Fibroblast of skin of abdomen (primary cell): ENCODE measurements at regions not wholly inside any gene's neighbourhood (a gene's known extent, or its start where the extent isn't known, plus 50 kb on each side); places are given as distances from the start of the nearest gene placed in this dataset.

Experiments
- DNase-seq: peaks from one replicate; pipeline ENCODE4 v3.0.0-alpha.2; 2013

DNA sequence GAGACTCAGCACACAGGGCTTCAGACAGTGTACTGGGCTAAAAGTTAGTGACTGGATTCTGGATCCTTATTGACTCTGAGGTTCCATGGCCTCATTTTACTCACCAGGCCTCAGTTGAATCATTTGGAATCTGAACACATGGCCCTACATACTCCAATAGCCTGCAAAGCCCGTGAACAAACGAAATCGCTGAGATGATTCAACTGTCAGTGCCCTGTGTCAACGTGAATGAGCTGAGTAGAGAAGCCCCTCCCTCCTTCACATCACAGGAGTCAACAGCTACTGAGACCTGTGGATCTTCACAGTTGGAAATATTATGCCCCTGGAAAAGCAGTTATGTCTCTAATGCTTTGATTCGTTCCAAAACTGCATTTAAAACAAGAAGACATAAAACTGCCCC, 429.3 kb downstream of the GADD45G start:
- no peak for DNase-seq

- DNase-seq: no peak
Observed at GRCh38 chr9:90035471-90035870, 430.7 kb downstream of the GADD45G start.

DNA sequence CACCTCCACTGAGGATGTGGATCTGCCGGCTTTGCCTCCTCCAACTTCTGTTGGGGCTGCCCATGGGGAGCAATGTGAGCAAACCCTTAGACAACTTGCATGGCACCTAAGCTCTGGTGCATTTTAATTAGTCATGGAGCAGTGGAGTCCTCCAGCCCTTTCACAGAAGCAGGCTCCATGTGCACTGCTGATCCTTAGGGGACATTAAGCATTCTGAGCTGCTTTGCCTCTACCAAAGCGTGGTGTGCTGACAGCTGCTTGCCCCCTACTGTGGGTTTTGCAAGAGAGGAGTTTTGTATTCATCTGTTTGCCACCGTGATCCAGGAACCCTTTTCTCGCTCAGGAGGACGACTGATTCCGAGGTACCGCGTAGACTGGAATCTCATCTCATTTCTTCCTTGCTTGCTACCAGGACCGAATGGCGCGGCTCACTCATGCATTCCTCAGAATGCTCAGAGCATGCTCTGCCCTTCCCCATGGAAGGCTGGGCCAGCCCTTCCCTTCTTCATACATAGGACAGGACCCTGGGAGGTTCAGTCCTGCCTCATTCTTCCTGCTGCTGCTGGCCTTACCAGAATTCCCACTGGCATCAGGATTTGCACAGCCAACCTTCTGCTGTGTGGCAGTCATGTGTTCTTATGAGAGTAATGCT, 432.5 kb downstream of the GADD45G start:
- DNase-seq: no peak

DNA sequence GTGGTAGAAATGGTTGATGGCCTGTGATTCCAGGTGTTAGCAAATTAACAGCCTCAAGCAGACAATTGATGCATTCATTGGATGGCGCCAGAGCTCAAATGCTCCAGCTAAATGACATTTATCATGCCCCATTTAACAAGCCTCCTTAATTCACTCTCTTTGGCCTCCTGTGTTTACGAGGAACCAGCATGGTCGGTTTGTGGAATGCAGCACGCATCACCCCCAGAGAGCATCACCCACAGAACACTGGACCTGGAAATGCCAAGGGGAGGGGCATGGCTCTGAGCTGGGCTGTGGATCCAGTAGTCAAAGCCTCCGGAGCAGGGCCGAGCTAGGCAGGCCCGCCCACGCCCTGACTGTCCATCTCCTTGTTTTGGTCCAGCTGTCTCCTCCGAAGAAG, 434.0 kb downstream of the GADD45G start:
- DNase-seq: no peak

DNA sequence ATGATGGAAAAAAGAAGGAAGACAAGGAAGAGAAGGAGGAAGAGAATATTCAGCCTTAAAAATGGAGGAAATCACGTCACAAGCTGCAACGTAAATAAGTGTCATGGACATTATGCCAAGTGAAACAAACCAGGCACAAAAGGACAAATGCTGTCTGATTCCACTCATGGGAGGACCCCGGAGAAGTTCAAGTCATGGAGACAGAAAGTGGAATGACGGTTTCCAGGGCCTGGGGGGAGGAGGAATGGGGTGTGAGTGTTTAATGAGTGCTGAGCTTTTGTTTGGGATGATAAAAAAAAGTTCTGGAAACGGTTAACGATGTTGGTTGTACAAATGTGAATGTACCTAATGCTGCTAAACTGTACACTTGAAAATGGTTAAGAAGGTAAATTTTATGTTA, 439.5 kb downstream of the GADD45G start:
- DNase-seq: no peak

DNA sequence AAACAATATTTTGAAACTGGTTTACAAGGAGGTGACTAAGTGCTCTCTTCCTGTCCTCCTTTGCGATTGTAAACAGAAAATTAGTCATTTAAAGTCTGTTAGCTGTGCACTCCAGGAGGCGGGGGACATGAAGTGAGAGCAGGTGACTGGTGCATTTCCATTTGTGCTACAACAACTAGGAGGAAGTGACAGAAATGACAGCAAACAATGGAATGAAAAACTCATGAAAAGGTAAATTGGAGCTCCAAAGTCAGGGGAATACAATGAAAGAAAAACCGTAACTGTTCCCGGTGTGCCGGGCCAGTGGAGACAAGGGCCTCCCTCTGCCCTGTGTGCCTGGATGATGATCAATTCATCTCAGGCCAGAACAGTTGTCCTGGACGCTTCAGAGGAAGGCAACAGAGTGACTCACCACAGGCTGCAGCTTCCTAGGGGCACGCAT, 439.9 kb downstream of the GADD45G start:
- DNase-seq: peak; percentile 23

- no peak for DNase-seq
Observed at GRCh38 chr9:90046317-90046861, 441.6 kb downstream of the GADD45G start.

GRCh38 chr9:90047828-90048227, 443.0 kb downstream of the GADD45G start:
- no peak for DNase-seq

- DNase-seq: no peak
Observed at GRCh38 chr9:90052366-90052765, 447.6 kb downstream of the GADD45G start.

DNA sequence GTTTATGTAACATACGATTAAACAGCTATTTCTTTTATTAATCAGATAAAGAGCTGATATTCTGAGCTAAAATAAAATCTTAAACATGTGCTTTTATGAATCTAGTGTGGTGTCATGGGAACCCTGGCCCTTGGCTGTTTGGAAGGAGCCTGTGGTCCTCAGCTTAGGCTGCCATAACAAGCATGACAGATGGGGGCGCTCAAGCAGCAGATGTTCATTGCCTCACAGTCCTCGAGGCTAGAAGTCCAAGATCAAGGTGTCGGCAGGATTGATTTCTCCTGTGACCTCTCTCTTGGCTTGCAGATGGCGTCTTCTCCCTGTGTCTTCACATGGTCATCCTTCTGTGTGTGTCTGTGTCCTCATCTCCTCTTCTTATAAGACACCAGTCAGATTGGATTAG, 448.2 kb downstream of the GADD45G start:
- DNase-seq: no peak

GRCh38 chr9:90054810-90055209, 450.0 kb downstream of the GADD45G start:
- DNase-seq: no peak

DNA sequence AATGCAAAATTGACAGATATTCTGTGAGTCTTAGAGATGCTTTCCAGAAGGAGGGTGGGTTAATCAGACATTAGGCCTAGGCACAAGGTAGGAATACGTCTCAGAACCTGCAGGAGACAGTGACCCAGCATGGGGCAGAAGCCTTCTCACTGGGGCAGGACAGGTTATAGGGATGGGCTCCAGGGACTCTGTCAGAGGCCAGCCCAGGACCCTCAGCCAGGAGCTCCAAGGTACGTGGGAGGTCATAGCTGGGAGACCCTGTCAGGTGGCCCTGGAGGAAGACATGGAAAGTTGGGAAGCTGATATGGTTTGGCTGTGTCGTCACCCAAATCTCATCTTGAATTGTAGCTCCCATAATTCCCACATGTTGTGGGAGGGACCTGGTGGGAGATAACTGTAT, 450.4 kb downstream of the GADD45G start:
- no peak for DNase-seq

- DNase-seq: no peak
Observed at GRCh38 chr9:90057361-90057760, 452.5 kb downstream of the GADD45G start.

DNA sequence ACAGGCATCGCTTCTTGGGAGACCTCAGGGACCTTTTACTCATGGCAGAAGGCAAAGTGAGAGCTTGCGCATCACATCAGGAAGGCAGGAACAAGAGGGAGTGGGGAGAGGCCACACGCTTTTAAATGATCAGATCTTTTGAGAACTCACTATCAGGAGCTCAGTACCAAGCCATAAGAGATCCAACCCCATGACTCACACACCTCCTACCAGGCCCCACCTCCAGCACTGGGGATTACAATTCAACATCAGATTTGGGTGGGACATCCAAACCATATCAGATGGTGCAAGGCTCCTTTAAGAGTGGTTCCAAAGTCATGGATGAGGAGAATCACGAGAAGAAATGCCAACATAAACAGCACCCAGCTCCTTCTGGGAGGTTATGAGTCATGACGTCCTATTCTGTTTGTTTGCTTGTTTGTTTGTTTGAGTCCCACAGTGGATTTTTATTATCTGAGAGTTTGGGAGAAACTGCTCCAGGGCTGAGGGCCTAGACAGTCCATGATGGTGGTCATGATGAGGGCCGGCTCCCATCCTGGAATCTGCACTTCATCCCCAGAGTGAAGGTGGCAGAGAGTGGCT, 453.5 kb downstream of the GADD45G start:
- no peak for DNase-seq

GRCh38 chr9:90059436-90059835, 454.6 kb downstream of the GADD45G start:
- no peak for DNase-seq

GRCh38 chr9:90060256-90060655, 455.4 kb downstream of the GADD45G start:
- DNase-seq: no peak

DNA sequence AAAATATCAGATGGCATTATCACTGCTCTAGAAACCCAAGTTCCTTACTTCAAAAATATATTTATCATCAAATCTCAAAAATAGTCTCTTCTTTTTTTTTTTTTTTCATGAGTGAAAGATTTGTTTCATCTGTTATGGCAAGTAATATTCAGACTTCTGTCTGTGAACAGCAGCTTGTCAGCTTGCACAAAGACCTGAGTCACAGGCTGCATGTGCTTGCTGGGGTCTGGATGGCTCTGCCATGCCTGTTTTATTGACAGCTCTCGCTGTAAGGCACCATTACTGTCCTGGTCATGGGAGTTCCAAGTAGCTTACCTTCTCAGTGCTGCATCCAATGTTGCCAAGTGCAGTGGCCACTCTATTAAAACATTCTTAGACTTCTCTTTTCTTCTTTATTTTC, 456.4 kb downstream of the GADD45G start:
- DNase-seq: no peak

DNA sequence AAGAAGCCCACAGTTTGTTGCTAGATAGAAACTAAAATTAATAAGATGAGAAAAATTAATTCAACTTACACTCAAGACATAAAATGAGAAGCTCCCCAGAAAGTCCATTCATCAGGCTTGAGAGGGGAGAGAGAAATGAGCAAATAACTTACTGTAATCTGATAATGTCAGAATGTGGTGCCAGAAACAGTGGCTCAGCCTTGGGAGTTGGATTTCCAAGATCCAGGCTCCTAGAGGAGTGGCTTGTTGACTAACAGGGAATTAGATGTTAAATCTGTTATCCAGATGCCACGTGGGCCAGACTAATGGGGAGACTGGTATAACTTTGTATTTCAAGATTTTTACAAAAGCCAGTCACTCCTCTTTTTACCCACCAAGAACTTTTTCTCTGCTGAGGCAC, 458.2 kb downstream of the GADD45G start:
- no peak for DNase-seq

GRCh38 chr9:90064248-90064647, 459.4 kb downstream of the GADD45G start:
- DNase-seq: no peak

DNA sequence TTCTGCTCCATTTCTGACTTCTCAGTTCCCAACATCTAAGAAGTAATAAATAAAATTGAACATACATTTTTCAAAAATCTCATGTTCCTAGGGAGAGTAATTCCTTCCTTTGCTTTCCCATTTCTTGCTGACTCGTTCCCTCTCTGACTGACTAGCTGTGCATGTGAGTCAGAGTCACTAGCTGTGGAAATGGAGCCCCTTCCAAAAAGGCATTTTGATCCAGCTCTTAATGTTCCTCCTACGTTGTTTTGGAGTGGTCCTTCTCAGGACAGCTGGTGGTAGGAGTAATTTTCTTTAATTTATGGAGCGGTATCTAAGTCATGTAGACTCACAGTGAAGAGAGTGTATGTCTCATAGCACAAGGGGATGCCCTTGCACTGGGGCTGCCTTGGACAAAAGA, 460.2 kb downstream of the GADD45G start:
- DNase-seq: peak; percentile 40

DNA sequence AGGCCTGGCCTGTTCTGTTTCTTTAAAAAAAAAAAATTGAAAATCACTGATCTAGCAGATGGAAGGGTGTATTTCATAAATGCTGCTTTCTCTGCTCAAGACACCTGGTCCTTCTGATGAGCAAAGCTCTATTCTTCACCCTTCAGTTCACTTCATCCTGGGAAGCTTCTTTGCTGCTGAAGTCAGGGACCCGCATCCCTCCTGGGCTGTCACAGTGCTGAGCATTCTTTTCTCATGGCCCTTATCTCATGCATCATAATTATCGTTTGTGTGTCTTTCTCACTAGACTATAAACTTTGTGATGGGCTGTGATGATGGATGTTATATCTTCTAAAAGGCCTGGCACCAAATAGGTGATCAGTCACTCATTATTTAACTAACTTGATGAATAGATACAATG, 461.0 kb downstream of the GADD45G start:
- DNase-seq: no peak

- no peak for DNase-seq
Observed at GRCh38 chr9:90069085-90069484, 464.3 kb downstream of the GADD45G start.

- no peak for DNase-seq
Observed at GRCh38 chr9:90070056-90070455, 465.2 kb downstream of the GADD45G start.

DNA sequence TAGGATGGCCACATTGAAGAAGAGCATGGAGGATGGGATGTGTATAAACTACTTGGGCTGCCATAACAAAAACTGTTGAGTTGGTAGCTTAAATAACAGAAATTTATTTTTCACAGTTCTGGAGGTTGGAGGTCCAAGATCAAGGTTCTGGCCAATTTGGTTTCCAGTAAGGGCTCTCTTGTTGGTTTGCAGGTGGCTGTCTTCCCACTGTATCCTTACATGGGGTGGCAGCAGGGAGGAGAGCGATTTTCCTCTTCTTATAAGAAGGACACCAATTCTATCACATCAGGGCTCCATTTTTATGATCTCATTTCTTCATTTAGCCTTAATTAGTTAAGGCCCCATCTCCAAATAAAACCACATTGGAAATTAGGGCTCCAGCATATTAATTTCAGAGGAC, 465.7 kb downstream of the GADD45G start:
- no peak for DNase-seq
